ENCODE measurements at regions not wholly inside any gene's neighbourhood (a gene's known extent, or its start where the extent isn't known, plus 50 kb on each side); places are given as distances from the start of the nearest gene placed in this dataset.

DNA sequence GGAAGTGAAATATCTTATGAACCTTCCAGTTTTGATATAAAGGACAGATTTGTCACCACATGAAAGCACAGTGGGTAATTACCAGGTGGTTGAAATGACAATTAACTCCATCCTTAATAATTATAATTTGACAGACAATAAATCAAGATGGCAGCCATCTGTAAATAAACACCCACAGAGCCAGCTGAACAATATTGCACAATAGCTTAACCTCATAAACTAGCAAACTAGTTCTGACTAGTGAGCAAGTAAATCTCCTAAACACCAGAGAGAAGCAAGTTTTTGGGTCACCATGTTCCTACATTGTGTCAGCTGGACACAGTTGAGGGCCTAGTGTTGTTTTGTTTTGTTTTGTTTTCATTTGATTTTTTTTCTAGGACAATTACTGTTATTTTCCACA lies 577.4 kb downstream of the ACTL7B start:
- TF ChIP-seq, protein P1, sequence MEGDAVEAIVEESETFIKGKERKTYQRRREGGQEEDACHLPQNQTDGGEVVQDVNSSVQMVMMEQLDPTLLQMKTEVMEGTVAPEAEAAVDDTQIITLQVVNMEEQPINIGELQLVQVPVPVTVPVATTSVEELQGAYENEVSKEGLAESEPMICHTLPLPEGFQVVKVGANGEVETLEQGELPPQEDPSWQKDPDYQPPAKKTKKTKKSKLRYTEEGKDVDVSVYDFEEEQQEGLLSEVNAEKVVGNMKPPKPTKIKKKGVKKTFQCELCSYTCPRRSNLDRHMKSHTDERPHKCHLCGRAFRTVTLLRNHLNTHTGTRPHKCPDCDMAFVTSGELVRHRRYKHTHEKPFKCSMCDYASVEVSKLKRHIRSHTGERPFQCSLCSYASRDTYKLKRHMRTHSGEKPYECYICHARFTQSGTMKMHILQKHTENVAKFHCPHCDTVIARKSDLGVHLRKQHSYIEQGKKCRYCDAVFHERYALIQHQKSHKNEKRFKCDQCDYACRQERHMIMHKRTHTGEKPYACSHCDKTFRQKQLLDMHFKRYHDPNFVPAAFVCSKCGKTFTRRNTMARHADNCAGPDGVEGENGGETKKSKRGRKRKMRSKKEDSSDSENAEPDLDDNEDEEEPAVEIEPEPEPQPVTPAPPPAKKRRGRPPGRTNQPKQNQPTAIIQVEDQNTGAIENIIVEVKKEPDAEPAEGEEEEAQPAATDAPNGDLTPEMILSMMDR (IDR thresholded peaks at IDR 0.05; ENCODE audit: low read depth, low read length, poor library complexity, severe bottlenecking) = no peak
- no peak for TF ChIP-seq EZH2phosphoT487 (IDR thresholded peaks at IDR 0.05; ENCODE audit: borderline replicate concordance, low read length)
